Keratinocyte (primary cell): ENCODE measurements at regions not wholly inside any gene's neighbourhood (a gene's known extent, or its start where the extent isn't known, plus 50 kb on each side); places are given as distances from the start of the nearest gene placed in this dataset.

Experiments used
- DNase-seq: peaks from one replicate; pipeline ENCODE4 v3.0.0-alpha.2; 2011; ENCODE audit warnings: low read depth, missing footprints, low spot score
- FAIRE-seq: peaks from 2 replicates; lab custom pipeline; 2011; peaks lifted over from hg19 to GRCh38; lab: Jason Lieb, UNC
- H2AFZ ChIP-seq: 2 replicates; pipeline ENCODE4 v1.6.0; 2012; ENCODE audit warnings: low read length, control low read depth, inconsistent platforms; ENCODE audit not compliant: control insufficient read depth
- H3K27ac ChIP-seq: 2 replicates; pipeline ENCODE4 v1.5.1; 2011; ENCODE audit warnings: low read length; ENCODE audit not compliant: control insufficient read depth, insufficient read depth
- H3K27me3 ChIP-seq: 3 replicates; pipeline ENCODE4 v1.6.0; 2011; ENCODE audit warnings: low read length; ENCODE audit not compliant: control insufficient read depth, insufficient read depth; ENCODE audit errors: extremely low read depth
- H3K36me3 ChIP-seq, 2 experiments: 2 replicates in 1 of 2; 3 replicates in 1 of 2; pipeline ENCODE4 v1.5.1; 2011; ENCODE audit warnings: low read length in 2 of 2, mild to moderate bottlenecking in 1 of 2; ENCODE audit not compliant: control insufficient read depth in 2 of 2, insufficient read depth in 2 of 2; ENCODE audit errors: extremely low read depth in 1 of 2
- H3K4me1 ChIP-seq: 3 replicates; pipeline ENCODE4 v1.5.1; 2011; ENCODE audit warnings: low read length; ENCODE audit not compliant: control insufficient read depth, insufficient read depth; ENCODE audit errors: extremely low read depth
- H3K4me2 ChIP-seq: 3 replicates; pipeline ENCODE4 v1.6.0; 2011; ENCODE audit warnings: low read depth, low read length; ENCODE audit not compliant: control insufficient read depth, insufficient read depth; ENCODE audit errors: extremely low read depth
- H3K4me3 ChIP-seq, 3 experiments: fragments of 200-600 bp in 1 of 3; sonication (generic) in 1 of 3; 2 replicates in 2 of 3; 3 replicates in 1 of 3; pipeline ENCODE4 v1.5.1; 2011 to 2016; ENCODE audit warnings: low read length in 3 of 3, mild to moderate bottlenecking in 3 of 3, control low read depth in 2 of 3, inconsistent platforms in 1 of 3, low read depth in 1 of 3, mixed read lengths in 1 of 3, mixed run types in 1 of 3, moderate library complexity in 1 of 3; ENCODE audit not compliant: control insufficient read depth in 2 of 3, insufficient read depth in 2 of 3; ENCODE audit errors: extremely low read depth in 1 of 3
- H3K79me2 ChIP-seq: 2 replicates; pipeline ENCODE4 v1.6.0; 2012; ENCODE audit warnings: low read length; ENCODE audit not compliant: control insufficient read depth, insufficient read depth
- H3K9ac ChIP-seq: 3 replicates; pipeline ENCODE4 v1.6.0; 2011; ENCODE audit warnings: low read length; ENCODE audit not compliant: control insufficient read depth, insufficient read depth; ENCODE audit errors: extremely low read depth
- H3K9me1 ChIP-seq: 3 replicates; pipeline ENCODE4 v1.6.0; 2011; ENCODE audit warnings: low read length; ENCODE audit not compliant: control insufficient read depth, insufficient read depth; ENCODE audit errors: extremely low read depth
- H3K9me3 ChIP-seq: 2 replicates; pipeline ENCODE4 v1.5.1; 2012; ENCODE audit warnings: low read depth, low read length; ENCODE audit not compliant: control insufficient read depth
- H4K20me1 ChIP-seq: 3 replicates; pipeline ENCODE4 v1.6.0; 2011; ENCODE audit warnings: low read length; ENCODE audit not compliant: control insufficient read depth, insufficient read depth; ENCODE audit errors: extremely low read depth
- CTCF ChIP-seq, 3 experiments: IDR thresholded peaks in 1 of 3; conservative IDR thresholded peaks in 1 of 3; optimal IDR thresholded peaks in 1 of 3; 2 replicates in 2 of 3; 3 replicates in 1 of 3; pipeline versions ENCODE3 to v1.5.1; 2011; ENCODE audit warnings: low read length in 3 of 3, mild to moderate bottlenecking in 3 of 3, moderate library complexity in 2 of 3, control low read depth in 1 of 3, inconsistent platforms in 1 of 3; ENCODE audit not compliant: insufficient read depth in 2 of 3; ENCODE audit errors: extremely low read depth in 1 of 3
- EZH2 ChIP-seq: IDR thresholded peaks from one replicate; pipeline ENCODE4 v1.6.1; 2012; ENCODE audit warnings: inconsistent platforms, mild to moderate bottlenecking, low read length, moderate library complexity
- dilution Hi-C: fragments of 300-500 bp; cut with MboI; formaldehyde crosslinking; loops from one replicate; pipeline ENCODE4 v1.7.0; 2020; ENCODE audit warnings: low sequenced_read_pairs; ENCODE audit not compliant: extremely low pct_ligation_motif_present

GRCh38 chr16:13559624-13560023 is 360.3 kb upstream of the ERCC4 start:
- Histone ChIP-seq H3K27ac (no peak overlapping the region), H3K79me2 (no peaks in the 10 kb centered on the region), H4K20me1 (no peaks in the 10 kb centered on the region), H3K4me3 (no peak overlapping the region), H3K4me2 (no peak overlapping the region), H3K9me3 (peaks cover 5% of the 10 kb centered on the region), H3K9me1 (no peaks in the 10 kb centered on the region), H3K9ac (no peak overlapping the region), H3K27me3 (no peaks in the 10 kb centered on the region), H3K36me3 (no peaks in the 10 kb centered on the region), H2AFZ (no peak overlapping the region), H3K4me1 (no peaks in the 10 kb centered on the region)
- no peak for DNase-seq
- no peak for TF ChIP-seq EZH2
- no peak for FAIRE-seq
- dilution Hi-C loops, result no loop called here

DNA sequence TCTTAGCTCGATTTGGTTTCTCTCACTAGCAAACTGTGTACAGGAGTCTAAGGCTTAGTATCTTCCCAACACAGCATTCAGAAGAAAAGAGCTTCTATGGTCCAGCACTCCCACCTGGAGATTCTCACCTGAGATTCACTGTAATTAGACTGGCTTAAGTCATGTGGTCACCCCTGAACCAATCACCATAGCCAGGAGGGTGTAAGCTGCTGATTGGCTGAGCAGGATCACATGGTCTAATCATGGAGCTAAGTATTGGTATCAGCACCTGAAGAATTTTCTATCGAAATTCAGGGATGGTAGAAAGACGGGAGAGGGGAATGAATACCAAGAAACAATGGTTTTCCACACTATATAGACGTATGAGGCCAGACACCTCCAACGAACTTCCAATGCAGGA is 359.8 kb upstream of the ERCC4 start:
- Histone ChIP-seq H3K9me3 (peaks cover 5% of the 10 kb centered on the region), H3K27ac (no peak overlapping the region), H3K9ac (no peak overlapping the region), H3K36me3 (no peaks in the 10 kb centered on the region), H3K79me2 (no peaks in the 10 kb centered on the region), H4K20me1 (no peaks in the 10 kb centered on the region), H3K4me3 (no peak overlapping the region), H3K4me2 (no peak overlapping the region), H3K9me1 (no peaks in the 10 kb centered on the region), H3K4me1 (no peaks in the 10 kb centered on the region), H3K27me3 (no peaks in the 10 kb centered on the region), H2AFZ (no peak overlapping the region)
- TF ChIP-seq EZH2 (no peak), CTCF (optimal IDR thresholded peaks at IDR 0.05 in 1 of 3, IDR thresholded peaks at IDR 0.05 in 1 of 3, conservative IDR thresholded peaks at IDR 0.05 in 1 of 3; ENCODE audit: extremely low read depth in 1 of 3, insufficient read depth in 2 of 3, low read length in 3 of 3) (no peak)
- FAIRE-seq (no peak), DNase-seq (no peak)
- dilution Hi-C loops, result no loop called here
